ENCODE measurements at regions not wholly inside any gene's neighbourhood (a gene's known extent, or its start where the extent isn't known, plus 50 kb on each side); places are given as distances from the start of the nearest gene placed in this dataset.

DNA sequence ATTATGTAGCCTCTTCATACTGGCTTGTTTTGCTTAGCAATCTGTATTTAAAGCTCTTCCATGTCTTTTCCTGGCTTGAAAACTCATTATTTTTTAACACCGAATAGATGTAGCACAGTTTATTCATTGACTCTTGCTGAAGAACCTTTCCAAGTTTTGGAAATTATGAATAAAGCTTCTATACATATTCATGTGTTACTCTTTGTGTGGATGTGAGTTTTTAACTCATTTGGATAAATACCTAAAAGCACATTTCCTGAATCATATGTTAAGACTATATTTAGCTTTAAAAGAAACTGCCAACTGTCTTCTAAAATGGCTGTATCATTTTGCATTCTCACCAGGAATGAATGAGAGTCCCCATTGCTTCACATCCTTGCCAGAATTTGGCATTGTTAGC, 2061.7 kb upstream of the AGA start (continued):
- no peak for TF ChIP-seq GLI4 (CRISPR knock-in tag; IDR thresholded peaks at IDR 0.05; ENCODE audit: borderline replicate concordance)
- TF ChIP-seq ZFP36L2 (CRISPR knock-in tag; IDR thresholded peaks at IDR 0.05): no peak
- TF ChIP-seq ZSCAN29 (CRISPR knock-in tag; conservative IDR thresholded peaks at IDR 0.05): no peak

DNA sequence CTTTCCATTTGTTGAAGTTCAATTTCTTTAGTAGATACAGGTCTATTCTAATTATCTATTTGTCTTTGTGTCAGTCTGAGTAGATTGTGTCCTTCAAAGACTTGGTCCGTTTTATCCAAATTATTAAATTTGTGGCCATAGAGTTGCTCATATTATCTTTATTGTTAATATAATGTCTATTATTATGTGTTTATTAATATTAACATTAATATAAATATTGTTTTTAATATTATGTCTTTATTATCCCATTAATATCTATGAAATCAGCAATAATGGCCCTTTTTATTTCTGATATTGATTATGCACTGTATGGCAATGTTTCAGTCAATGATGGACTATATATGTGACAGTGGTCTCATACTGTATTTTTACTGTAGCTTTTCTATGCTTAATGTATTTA, 2067.3 kb upstream of the AGA start:
- no peaks in the 10 kb centered on the region for H4K20me1 ChIP-seq (ENCODE audit: insufficient read depth, low read length)
- CTCF ChIA-PET (ENCODE audit: low intra/inter-chr PET ratio, low total read pairs): no interaction called here
- H3K9ac ChIP-seq (ENCODE audit: insufficient read depth, low read depth, low read length): no peak overlapping the region
- no TSS peak for BruUV-seq (replicated peaks)
- H3K4me1 ChIP-seq (ENCODE audit: insufficient read depth, low read length): no peaks in the 10 kb centered on the region
- intact Hi-C loops (cut with micrococcal nuclease; ENCODE audit: unreplicated experiment): no loop called here
- in situ Hi-C loops (cut with HindIII; ENCODE audit: extremely low pct_ligation_motif_present, low pct_unique_long_range_greater_than_20kb): no loop called here
- 0% methylated on average over 1 of the region's 1 CpG for WGBS (ENCODE audit: low lambda C conversion rate)
- H3K4me2 ChIP-seq (ENCODE audit: low read depth, low read length): no peak overlapping the region
- POLR2A ChIA-PET: no interaction called here
- no peaks in the 10 kb centered on the region for H3K79me2 ChIP-seq (ENCODE audit: insufficient read depth, low read length)
- DNase-seq (ENCODE audit: low spot score) (no peak), ATAC-seq (no peak), FAIRE-seq (no peak)
- H3K36me3 ChIP-seq (replicated peaks in 1 of 2; ENCODE audit: control insufficient read depth in 1 of 2, insufficient read depth in 2 of 2, low read length in 2 of 2): no peaks in the 10 kb centered on the region
- no peak overlapping the region for H3K4me3 ChIP-seq (replicated peaks in 1 of 3; ENCODE audit: insufficient read depth in 1 of 3, low read depth in 2 of 3, low read length in 3 of 3)
- H3K27ac ChIP-seq (ENCODE audit: extremely low read length, insufficient read depth, low read length): no peak overlapping the region
- TF ChIP-seq SMAD9 (CRISPR knock-in tag; IDR thresholded peaks at IDR 0.05): no peak
- H3K9me3 ChIP-seq (ENCODE audit: low read length): peaks cover 45% of the 10 kb centered on the region
- H3K27me3 ChIP-seq (ENCODE audit: control insufficient read depth in 1 of 2, insufficient read depth in 2 of 2, low read length in 2 of 2): no peaks in the 10 kb centered on the region
- no peak overlapping the region for H2AFZ ChIP-seq (ENCODE audit: low read length)

DNA sequence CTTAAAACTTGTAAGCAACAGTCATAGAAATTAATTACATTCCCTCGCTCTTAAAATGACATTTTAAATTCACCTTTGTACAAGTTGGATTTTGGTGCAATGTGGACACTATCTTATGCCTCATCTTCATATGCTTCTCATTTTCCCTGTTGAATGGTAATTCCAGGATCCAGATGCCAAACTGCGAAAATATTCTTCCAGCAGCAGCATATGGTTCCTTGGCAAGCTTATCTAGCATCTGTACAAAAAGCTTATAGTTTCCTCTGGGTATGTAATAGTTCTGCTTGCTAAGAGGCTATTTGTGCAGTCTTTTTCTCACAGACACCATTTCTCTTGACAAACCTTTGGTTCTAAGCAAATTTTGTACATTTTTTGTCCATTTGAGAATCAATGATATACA, 2079.7 kb upstream of the AGA start:
- CTCF ChIA-PET (ENCODE audit: low intra/inter-chr PET ratio, low total read pairs): no interaction called here

More for the DNA sequence above, 2079.7 kb upstream of the AGA start:
- FAIRE-seq: no peak
- Histone ChIP-seq H3K4me1 (ENCODE audit: insufficient read depth, low read length) (no peaks in the 10 kb centered on the region), H3K4me3 (replicated peaks in 1 of 3; ENCODE audit: insufficient read depth in 1 of 3, low read depth in 2 of 3, low read length in 3 of 3) (no peak overlapping the region), H4K20me1 (ENCODE audit: insufficient read depth, low read length) (no peaks in the 10 kb centered on the region), H2AFZ (ENCODE audit: low read length) (no peak overlapping the region), H3K9me3 (ENCODE audit: low read length) (peaks cover 52% of the 10 kb centered on the region), H3K4me2 (ENCODE audit: low read depth, low read length) (no peak overlapping the region), H3K79me2 (ENCODE audit: insufficient read depth, low read length) (no peaks in the 10 kb centered on the region), H3K27me3 (ENCODE audit: control insufficient read depth in 1 of 2, insufficient read depth in 2 of 2, low read length in 2 of 2) (no peaks in the 10 kb centered on the region), H3K36me3 (replicated peaks in 1 of 2; ENCODE audit: control insufficient read depth in 1 of 2, insufficient read depth in 2 of 2, low read length in 2 of 2) (no peaks in the 10 kb centered on the region), H3K9ac (ENCODE audit: insufficient read depth, low read depth, low read length) (no peak overlapping the region), H3K27ac (ENCODE audit: extremely low read length, insufficient read depth, low read length) (no peak overlapping the region)
- BruUV-seq (replicated peaks): no TSS peak
- no peak for ATAC-seq
- no peak for DNase-seq (ENCODE audit: low spot score)
- TF ChIP-seq ZNF510 (CRISPR knock-in tag; IDR thresholded peaks at IDR 0.05; ENCODE audit: low read depth) (no peak), ZBTB21 (CRISPR knock-in tag; IDR thresholded peaks at IDR 0.05) (no peak), EHMT2 (IDR thresholded peaks at IDR 0.05; ENCODE audit: borderline replicate concordance, low read depth, low read length) (no peak), PHB2 (IDR thresholded peaks at IDR 0.05; ENCODE audit: partially characterized antibody) (no peak), SMAD3 (CRISPR knock-in tag; IDR thresholded peaks at IDR 0.05) (no peak)
- TF ChIP-seq, protein P1, sequence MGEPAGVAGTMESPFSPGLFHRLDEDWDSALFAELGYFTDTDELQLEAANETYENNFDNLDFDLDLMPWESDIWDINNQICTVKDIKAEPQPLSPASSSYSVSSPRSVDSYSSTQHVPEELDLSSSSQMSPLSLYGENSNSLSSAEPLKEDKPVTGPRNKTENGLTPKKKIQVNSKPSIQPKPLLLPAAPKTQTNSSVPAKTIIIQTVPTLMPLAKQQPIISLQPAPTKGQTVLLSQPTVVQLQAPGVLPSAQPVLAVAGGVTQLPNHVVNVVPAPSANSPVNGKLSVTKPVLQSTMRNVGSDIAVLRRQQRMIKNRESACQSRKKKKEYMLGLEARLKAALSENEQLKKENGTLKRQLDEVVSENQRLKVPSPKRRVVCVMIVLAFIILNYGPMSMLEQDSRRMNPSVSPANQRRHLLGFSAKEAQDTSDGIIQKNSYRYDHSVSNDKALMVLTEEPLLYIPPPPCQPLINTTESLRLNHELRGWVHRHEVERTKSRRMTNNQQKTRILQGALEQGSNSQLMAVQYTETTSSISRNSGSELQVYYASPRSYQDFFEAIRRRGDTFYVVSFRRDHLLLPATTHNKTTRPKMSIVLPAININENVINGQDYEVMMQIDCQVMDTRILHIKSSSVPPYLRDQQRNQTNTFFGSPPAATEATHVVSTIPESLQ (CRISPR knock-in tag; conservative IDR thresholded peaks at IDR 0.05): no peak
- TF ChIP-seq, protein P2, sequence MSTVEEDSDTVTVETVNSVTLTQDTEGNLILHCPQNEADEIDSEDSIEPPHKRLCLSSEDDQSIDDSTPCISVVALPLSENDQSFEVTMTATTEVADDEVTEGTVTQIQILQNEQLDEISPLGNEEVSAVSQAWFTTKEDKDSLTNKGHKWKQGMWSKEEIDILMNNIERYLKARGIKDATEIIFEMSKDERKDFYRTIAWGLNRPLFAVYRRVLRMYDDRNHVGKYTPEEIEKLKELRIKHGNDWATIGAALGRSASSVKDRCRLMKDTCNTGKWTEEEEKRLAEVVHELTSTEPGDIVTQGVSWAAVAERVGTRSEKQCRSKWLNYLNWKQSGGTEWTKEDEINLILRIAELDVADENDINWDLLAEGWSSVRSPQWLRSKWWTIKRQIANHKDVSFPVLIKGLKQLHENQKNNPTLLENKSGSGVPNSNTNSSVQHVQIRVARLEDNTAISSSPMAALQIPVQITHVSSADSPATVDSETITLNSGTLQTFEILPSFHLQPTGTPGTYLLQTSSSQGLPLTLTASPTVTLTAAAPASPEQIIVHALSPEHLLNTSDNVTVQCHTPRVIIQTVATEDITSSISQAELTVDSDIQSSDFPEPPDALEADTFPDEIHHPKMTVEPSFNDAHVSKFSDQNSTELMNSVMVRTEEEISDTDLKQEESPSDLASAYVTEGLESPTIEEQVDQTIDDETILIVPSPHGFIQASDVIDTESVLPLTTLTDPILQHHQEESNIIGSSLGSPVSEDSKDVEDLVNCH (CRISPR knock-in tag; IDR thresholded peaks at IDR 0.05): no peak
- WGBS (ENCODE audit: low lambda C conversion rate): 3% methylated on average over 2 of the region's 2 CpGs
- intact Hi-C loops (cut with micrococcal nuclease; ENCODE audit: unreplicated experiment): no loop called here
- POLR2A ChIA-PET: no interaction called here
- in situ Hi-C loops (cut with HindIII; ENCODE audit: extremely low pct_ligation_motif_present, low pct_unique_long_range_greater_than_20kb): no loop called here

All from HepG2 (cell line).